Psoas muscle (tissue), 7 donors: ENCODE measurements at regions not wholly inside any gene's neighbourhood (a gene's known extent, or its start where the extent isn't known, plus 50 kb on each side); places are given as distances from the start of the nearest gene placed in this dataset.

Experiments used
- ATAC-seq, 4 donors: fragments of 200-7000 bp; cut with Tn5 transposase; one replicate each; pipeline ENCODE4 v1.9.1; 2020; ENCODE audit warnings: moderate library complexity in 3 of 4, mild to moderate bottlenecking in 2 of 4
- DNase-seq, 2 donors: peaks; one replicate each; pipeline ENCODE4 v3.0.0-alpha.2; 2020
- H3K27ac ChIP-seq: fragments of 200-600 bp; one replicate; pipeline ENCODE4 v1.8.0; 2022
- H3K27me3 ChIP-seq, 3 donors: fragments of 200-600 bp in 1 of 3; one replicate each; pipeline versions ENCODE4 v1.6.1 to v1.8.0; 2013 to 2022; ENCODE audit warnings: low read length in 2 of 3, mild to moderate bottlenecking in 2 of 3, moderate library complexity in 1 of 3; ENCODE audit not compliant: insufficient read depth in 3 of 3
- H3K36me3 ChIP-seq, 2 donors: fragments of 200-600 bp in 1 of 2; one replicate each; pipeline versions ENCODE4 v1.6.1 to v1.8.0; 2013 to 2022; ENCODE audit warnings: low read depth in 1 of 2, mild to moderate bottlenecking in 1 of 2, moderate library complexity in 1 of 2; ENCODE audit not compliant: insufficient read depth in 1 of 2
- H3K4me1 ChIP-seq: fragments of 200-600 bp; one replicate; pipeline ENCODE4 v1.8.0; 2022
- H3K4me3 ChIP-seq: fragments of 200-600 bp; one replicate; pipeline ENCODE4 v1.8.0; 2022; ENCODE audit warnings: mild to moderate bottlenecking
- H3K9me3 ChIP-seq: fragments of 200-600 bp; one replicate; pipeline ENCODE4 v1.8.0; 2022
- CTCF ChIP-seq: fragments of 200-600 bp; IDR thresholded peaks from one replicate; pipeline ENCODE4 v1.8.0; 2022; ENCODE audit warnings: antibody characterized with exemption
- WGBS, 3 donors: extraction: QIAGEN DNeasy Blood & Tissue Kit; methylation state at CpG; one replicate each; pipeline versions ENCODE4 v1.1.6 to v1.1.7; 2013; 5-methylcytosine and 5-hydroxymethylcytosine counted together
- intact Hi-C, 2 donors: fragments of 100-400 bp; cut with DNase I; formaldehyde crosslinking; loops; one replicate each; pipeline versions ENCODE4 v1.11.0 to v1.14.2; 2022
- donor health status: healthy with polysubstance abuse.
- donor health status: DM: no; HTN: no; CAD: no; lungs with moderate emphysema.
- donor health status: Bipolar disorder and iron deficiency.
- donor health status: healthy.
- donor health status: DM: yes; HTN: yes; CAD: no.
- donor health status: DM: no; HTN: no; CAD: no.
- donor health status: DM: yes; HTN: yes; CAD: no.

GRCh38 chr15:96802611-96803255 is 472.2 kb downstream of the NR2F2 start:
- 60 to 65% (median 65%) methylated on average over 11 of the region's 11 CpGs for WGBS, 3 donors
- intact Hi-C loops = no loop called here

GRCh38 chr15:96804754-96805153 is 474.3 kb downstream of the NR2F2 start:
- no peak for TF ChIP-seq CTCF
- H3K4me1 ChIP-seq = no peaks in the 10 kb centered on the region
- H3K36me3 ChIP-seq = no peaks in the 10 kb centered on the region
- no peak overlapping the region for H3K27ac ChIP-seq
- H3K9me3 ChIP-seq = no peaks in the 10 kb centered on the region
- WGBS, 3 donors = 55 to 60% (median 56%) methylated on average over 5 of the region's 5 CpGs
- H3K27me3 ChIP-seq = peaks cover 0 to 5% (median under 1%) of the 10 kb centered on the region in 3 donors
- DNase-seq = no peak
- intact Hi-C loops = no loop called here
- ATAC-seq = no peak
- no peak overlapping the region for H3K4me3 ChIP-seq

More at GRCh38 chr15:96802611-96803255, 472.2 kb downstream of the NR2F2 start:
- DNase-seq = no peak
- no peaks in the 10 kb centered on the region for H3K4me1 ChIP-seq
- no peaks in the 10 kb centered on the region for H3K36me3 ChIP-seq
- H3K27me3 ChIP-seq = peaks cover 0 to 5% (median 2%) of the 10 kb centered on the region in 3 donors
- TF ChIP-seq CTCF = no peak
- H3K27ac ChIP-seq = no peak overlapping the region
- H3K9me3 ChIP-seq = no peaks in the 10 kb centered on the region
- no peak overlapping the region for H3K4me3 ChIP-seq
- ATAC-seq = no peak

- TF ChIP-seq CTCF = no peak
- Histone ChIP-seq H3K27me3 (no peaks in the 10 kb centered on the region), H3K36me3 (no peaks in the 10 kb centered on the region), H3K4me3 (no peak overlapping the region), H3K9me3 (no peaks in the 10 kb centered on the region), H3K27ac (no peak overlapping the region), H3K4me1 (no peaks in the 10 kb centered on the region)
- intact Hi-C loops = no loop called here
- DNase-seq = no peak
- WGBS, 3 donors = 49 to 70% (median 57%) methylated on average over 4 of the region's 4 CpGs
- no peak for ATAC-seq
These were observed 476.9 kb downstream of the NR2F2 start for GRCh38 chr15:96807361-96807760.

GRCh38 chr15:96817900-96818299 is 487.4 kb downstream of the NR2F2 start:
- Histone ChIP-seq H3K27me3 (peaks cover 0 to 3% (median 3%) of the 10 kb centered on the region in 3 donors), H3K36me3 (no peaks in the 10 kb centered on the region), H3K4me1 (no peaks in the 10 kb centered on the region), H3K9me3 (no peaks in the 10 kb centered on the region), H3K4me3 (no peak overlapping the region), H3K27ac (no peak overlapping the region)
- WGBS, 3 donors = 83 to 88% (median 84%) methylated on average over 2 of the region's 2 CpGs
- ATAC-seq = no peak
- intact Hi-C loops = no loop called here
- DNase-seq = no peak
- no peak for TF ChIP-seq CTCF

- no peak for TF ChIP-seq CTCF
- H3K27me3 ChIP-seq = peaks cover 0 to 3% (median 3%) of the 10 kb centered on the region in 3 donors
These were observed 488.4 kb downstream of the NR2F2 start for GRCh38 chr15:96818861-96819260.

More at GRCh38 chr15:96818861-96819260, 488.4 kb downstream of the NR2F2 start:
- Histone ChIP-seq H3K36me3 (no peaks in the 10 kb centered on the region), H3K27ac (no peak overlapping the region), H3K4me3 (no peak overlapping the region), H3K9me3 (no peaks in the 10 kb centered on the region), H3K4me1 (no peaks in the 10 kb centered on the region)
- intact Hi-C loops = no loop called here
- no peak for ATAC-seq
- no peak for DNase-seq
- WGBS, 3 donors = 83 to 88% (median 86%) methylated on average over 4 of the region's 4 CpGs
